OCI-LY7 (cell line): ENCODE measurements at regions not wholly inside any gene's neighbourhood (a gene's known extent, or its start where the extent isn't known, plus 50 kb on each side); places are given as distances from the start of the nearest gene placed in this dataset.

Source experiments
- EZH2phosphoT487 ChIP-seq: fragments of 200-600 bp; sonication (generic); IDR thresholded peaks from 2 replicates; pipeline ENCODE4 v1.6.1; 2018; ENCODE audit warnings: low read depth, borderline replicate concordance, mild to moderate bottlenecking, mixed run types, antibody characterized with exemption, low read length, moderate library complexity, mixed read lengths
- TF ChIP-seq, protein P1 (sequence below): fragments of 200-600 bp; sonication (generic); conservative IDR thresholded peaks from 2 replicates; pipeline ENCODE4 v1.5.1; 2014; ENCODE audit warnings: mild to moderate bottlenecking, antibody characterized with exemption, low read length, moderate library complexity, mixed read lengths

DNA sequence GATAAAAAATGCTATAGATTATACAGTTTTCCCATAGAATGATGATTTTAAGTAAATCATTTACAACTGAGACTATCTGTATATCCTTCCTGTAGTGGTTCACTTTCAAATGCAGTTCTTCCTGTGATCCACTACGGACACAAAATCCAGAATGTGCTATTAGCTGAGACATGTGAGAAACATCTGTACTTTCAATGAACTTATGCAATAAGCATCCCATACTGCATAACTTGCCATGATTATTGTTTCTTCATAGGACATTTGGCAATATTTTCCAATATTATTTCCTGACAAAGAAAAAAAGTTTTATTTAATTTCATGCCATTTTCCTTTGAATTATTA lies 83.5 kb upstream of the PRDX6 start:
- TF ChIP-seq, protein P1, sequence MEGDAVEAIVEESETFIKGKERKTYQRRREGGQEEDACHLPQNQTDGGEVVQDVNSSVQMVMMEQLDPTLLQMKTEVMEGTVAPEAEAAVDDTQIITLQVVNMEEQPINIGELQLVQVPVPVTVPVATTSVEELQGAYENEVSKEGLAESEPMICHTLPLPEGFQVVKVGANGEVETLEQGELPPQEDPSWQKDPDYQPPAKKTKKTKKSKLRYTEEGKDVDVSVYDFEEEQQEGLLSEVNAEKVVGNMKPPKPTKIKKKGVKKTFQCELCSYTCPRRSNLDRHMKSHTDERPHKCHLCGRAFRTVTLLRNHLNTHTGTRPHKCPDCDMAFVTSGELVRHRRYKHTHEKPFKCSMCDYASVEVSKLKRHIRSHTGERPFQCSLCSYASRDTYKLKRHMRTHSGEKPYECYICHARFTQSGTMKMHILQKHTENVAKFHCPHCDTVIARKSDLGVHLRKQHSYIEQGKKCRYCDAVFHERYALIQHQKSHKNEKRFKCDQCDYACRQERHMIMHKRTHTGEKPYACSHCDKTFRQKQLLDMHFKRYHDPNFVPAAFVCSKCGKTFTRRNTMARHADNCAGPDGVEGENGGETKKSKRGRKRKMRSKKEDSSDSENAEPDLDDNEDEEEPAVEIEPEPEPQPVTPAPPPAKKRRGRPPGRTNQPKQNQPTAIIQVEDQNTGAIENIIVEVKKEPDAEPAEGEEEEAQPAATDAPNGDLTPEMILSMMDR = no peak
- no peak for TF ChIP-seq EZH2phosphoT487
